A673 (cell line): ENCODE measurements at regions not wholly inside any gene's neighbourhood (a gene's known extent, or its start where the extent isn't known, plus 50 kb on each side); places are given as distances from the start of the nearest gene placed in this dataset.

Experiments used
- BruUV-seq: library from RNA; stranded (reverse); fragments of 400-500 nt; replicated peaks from 2 replicates; lab custom pipeline; 2021; lab: Mats Ljungman, UMichigan
- CTCF ChIA-PET: fragments of 300-600 bp; sonication (Branson Sonifier 250); formaldehyde crosslinking; loops from one replicate; lab custom pipeline; 2022; ENCODE audit warnings: antibody characterized with exemption; lab: Charles Lee
- POLR2A ChIA-PET: fragments of 300-600 bp; sonication (Branson Sonifier 250); formaldehyde crosslinking; loops from one replicate; lab custom pipeline; 2022; ENCODE audit warnings: antibody characterized with exemption; ENCODE audit not compliant: low non-redundant PET; lab: Charles Lee
- DNase-seq: peaks from one replicate; pipeline ENCODE4 v3.0.0-alpha.2; 2015; ENCODE audit warnings: low spot score
- H3K27ac ChIP-seq: fragments of 200-600 bp; sonication (generic); 2 replicates; pipeline ENCODE4 v1.5.1; 2016; ENCODE audit warnings: mixed run types, low read depth, mild to moderate bottlenecking, mixed read lengths, antibody characterized with exemption, low read length; ENCODE audit not compliant: poor library complexity, severe bottlenecking
- H3K27me3 ChIP-seq: fragments of 200-600 bp; sonication (generic); replicated peaks from 2 replicates; pipeline ENCODE4 v1.6.1; 2017; ENCODE audit warnings: mixed run types, low read depth, mild to moderate bottlenecking, mixed read lengths, antibody characterized with exemption, low read length; ENCODE audit not compliant: insufficient read depth, poor library complexity
- H3K36me3 ChIP-seq: fragments of 200-600 bp; sonication (generic); 2 replicates; pipeline ENCODE4 v1.6.1; 2016; ENCODE audit warnings: mixed run types, mild to moderate bottlenecking, mixed read lengths, antibody characterized with exemption, low read length; ENCODE audit not compliant: insufficient read depth, poor library complexity, severe bottlenecking
- H3K4me1 ChIP-seq: fragments of 200-600 bp; sonication (generic); 2 replicates; pipeline ENCODE4 v1.6.1; 2017; ENCODE audit warnings: mixed run types, mild to moderate bottlenecking, mixed read lengths, antibody characterized with exemption, low read length; ENCODE audit not compliant: insufficient read depth, poor library complexity, severe bottlenecking
- H3K4me3 ChIP-seq: fragments of 200-600 bp; sonication (generic); 2 replicates; pipeline ENCODE4 v1.5.1; 2016; ENCODE audit warnings: low read depth, mixed run types, mild to moderate bottlenecking, mixed read lengths, low read length; ENCODE audit not compliant: poor library complexity, severe bottlenecking
- H3K9me3 ChIP-seq: fragments of 200-600 bp; sonication (generic); 2 replicates; pipeline ENCODE4 v1.6.1; 2016; ENCODE audit warnings: mixed run types, low read depth, mild to moderate bottlenecking, mixed read lengths, antibody characterized with exemption, low read length; ENCODE audit not compliant: poor library complexity, severe bottlenecking
- EZH2 ChIP-seq: fragments of 200-600 bp; sonication (generic); IDR thresholded peaks from 2 replicates; pipeline ENCODE4 v1.6.1; 2017; ENCODE audit warnings: borderline replicate concordance, low read depth, mild to moderate bottlenecking, mixed read lengths, antibody characterized with exemption, low read length; ENCODE audit not compliant: poor library complexity, severe bottlenecking
- intact Hi-C: fragments of 100-400 bp; cut with micrococcal nuclease; formaldehyde crosslinking; loops from one replicate; pipeline ENCODE4 v1.10.0; 2022; ENCODE audit not compliant: unreplicated experiment
- TF ChIP-seq, protein P1 (sequence below): fragments of 300-800, 200-600 bp; sonication (generic); conservative IDR thresholded peaks from 2 replicates; pipeline ENCODE4 v1.5.1; 2017; ENCODE audit warnings: low read depth, mild to moderate bottlenecking, antibody characterized with exemption, low read length, moderate library complexity, mixed read lengths

DNA sequence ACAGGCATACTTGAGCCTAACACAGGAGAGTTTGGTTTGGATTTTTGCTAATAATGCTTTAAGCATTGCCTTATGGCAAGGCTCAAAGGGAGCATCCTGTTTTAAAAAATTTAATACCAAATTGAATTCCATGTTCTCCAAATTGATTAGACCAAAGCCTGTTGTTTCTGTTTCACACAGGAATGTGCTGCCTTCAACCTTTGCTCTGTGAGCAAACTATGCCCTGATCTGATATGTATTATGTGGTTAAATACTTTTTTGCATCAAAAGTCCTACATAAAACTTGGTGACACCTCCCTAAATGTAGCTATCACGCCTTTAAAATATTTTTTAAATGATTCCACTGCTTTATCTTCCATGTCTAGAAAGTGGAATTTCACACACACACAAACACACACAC is 691.4 kb downstream of the CPS1 start:
- Histone ChIP-seq H3K9me3 (no peaks in the 10 kb centered on the region), H3K4me3 (no peak overlapping the region), H3K36me3 (no peaks in the 10 kb centered on the region), H3K27ac (no peak overlapping the region), H3K4me1 (peaks cover 14% of the 10 kb centered on the region), H3K27me3 (no peaks in the 10 kb centered on the region)
- ChIA-PET CTCF (no interaction called here), POLR2A (no interaction called here)
- intact Hi-C loops, result no loop called here
- no peak for TF ChIP-seq EZH2
- TF ChIP-seq, protein P1, sequence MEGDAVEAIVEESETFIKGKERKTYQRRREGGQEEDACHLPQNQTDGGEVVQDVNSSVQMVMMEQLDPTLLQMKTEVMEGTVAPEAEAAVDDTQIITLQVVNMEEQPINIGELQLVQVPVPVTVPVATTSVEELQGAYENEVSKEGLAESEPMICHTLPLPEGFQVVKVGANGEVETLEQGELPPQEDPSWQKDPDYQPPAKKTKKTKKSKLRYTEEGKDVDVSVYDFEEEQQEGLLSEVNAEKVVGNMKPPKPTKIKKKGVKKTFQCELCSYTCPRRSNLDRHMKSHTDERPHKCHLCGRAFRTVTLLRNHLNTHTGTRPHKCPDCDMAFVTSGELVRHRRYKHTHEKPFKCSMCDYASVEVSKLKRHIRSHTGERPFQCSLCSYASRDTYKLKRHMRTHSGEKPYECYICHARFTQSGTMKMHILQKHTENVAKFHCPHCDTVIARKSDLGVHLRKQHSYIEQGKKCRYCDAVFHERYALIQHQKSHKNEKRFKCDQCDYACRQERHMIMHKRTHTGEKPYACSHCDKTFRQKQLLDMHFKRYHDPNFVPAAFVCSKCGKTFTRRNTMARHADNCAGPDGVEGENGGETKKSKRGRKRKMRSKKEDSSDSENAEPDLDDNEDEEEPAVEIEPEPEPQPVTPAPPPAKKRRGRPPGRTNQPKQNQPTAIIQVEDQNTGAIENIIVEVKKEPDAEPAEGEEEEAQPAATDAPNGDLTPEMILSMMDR, result no peak
- no peak for DNase-seq
- BruUV-seq, result no TSS peak

DNA sequence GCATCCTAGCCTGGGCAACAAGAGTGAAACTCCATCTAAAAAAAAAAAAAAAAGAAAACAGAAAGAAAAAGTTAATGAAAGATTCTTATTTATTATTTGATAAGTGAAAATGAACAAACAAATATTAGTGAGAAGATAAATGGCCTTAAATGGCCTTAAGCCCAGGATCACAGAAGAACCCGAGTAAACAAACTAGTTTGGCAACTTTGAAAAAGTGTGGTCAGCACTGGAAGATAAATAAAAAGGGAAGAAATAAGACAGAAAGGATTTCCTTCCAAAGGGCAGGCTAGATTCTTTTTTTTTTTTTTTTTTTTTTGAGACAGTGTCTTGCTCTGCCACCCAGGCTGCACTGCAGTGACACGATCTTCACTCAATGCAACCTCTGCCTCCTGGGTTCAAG is 692.4 kb downstream of the CPS1 start:
- no peaks in the 10 kb centered on the region for H3K27me3 ChIP-seq
- BruUV-seq, result no TSS peak
- CTCF ChIA-PET, result no interaction called here
- no peak overlapping the region for H3K4me3 ChIP-seq
- TF ChIP-seq EZH2, result no peak
- TF ChIP-seq, protein P1, result no peak
- H3K27ac ChIP-seq, result no peak overlapping the region
- intact Hi-C loops, result no loop called here
- peaks cover 14% of the 10 kb centered on the region for H3K4me1 ChIP-seq
- no peaks in the 10 kb centered on the region for H3K36me3 ChIP-seq
- POLR2A ChIA-PET, result no interaction called here
- peaks cover 4% of the 10 kb centered on the region for H3K9me3 ChIP-seq
- DNase-seq, result no peak

DNA sequence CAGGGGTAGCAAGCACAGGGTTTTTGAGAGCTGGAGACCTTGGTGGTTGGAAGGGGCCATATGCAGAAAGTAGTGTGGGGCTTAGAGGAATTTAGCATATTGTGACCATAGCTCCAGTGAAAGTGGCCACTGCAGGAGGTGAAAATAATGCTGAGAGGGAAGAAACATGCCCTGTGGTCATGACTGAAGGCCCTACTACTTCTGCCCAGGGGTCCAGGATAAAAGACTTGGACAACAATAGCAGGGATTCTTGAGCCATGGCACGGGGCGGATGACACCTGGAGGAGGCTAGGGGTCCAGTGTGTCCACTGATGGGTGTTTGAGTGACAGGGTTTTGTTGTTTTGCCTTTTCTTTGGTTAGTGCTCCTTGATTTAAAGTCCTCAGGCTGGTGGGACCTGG is 694.6 kb downstream of the CPS1 start:
- no TSS peak for BruUV-seq
- no peak overlapping the region for H3K4me3 ChIP-seq
- no peaks in the 10 kb centered on the region for H3K36me3 ChIP-seq
- peaks cover 4% of the 10 kb centered on the region for H3K9me3 ChIP-seq
- no peak for DNase-seq
- ChIA-PET CTCF (no interaction called here), POLR2A (no interaction called here)
- H3K27me3 ChIP-seq, result no peaks in the 10 kb centered on the region
- peaks cover 14% of the 10 kb centered on the region for H3K4me1 ChIP-seq
- peak overlapping the region; percentile 43 for H3K27ac ChIP-seq
- no peak for TF ChIP-seq EZH2
- TF ChIP-seq, protein P1, result no peak
- intact Hi-C loops, result loop anchor here (10.0 kb wide), 2 partner anchors 216 to 494 kb away; no protein-coding TSS in a partner anchor
